NCI-H2227 (cell line): ENCODE measurements at regions not wholly inside any gene's neighbourhood (a gene's known extent, or its start where the extent isn't known, plus 50 kb on each side); places are given as distances from the start of the nearest gene placed in this dataset.

Experiments used
- DNase-seq: peaks from one replicate; lab custom pipeline; 2025; ENCODE audit not compliant: unreplicated experiment; lab: John Stamatoyannopoulos, UW

GRCh38 chr16:20175358-20175757 is 101.7 kb upstream of the GPR139 start:
- DNase-seq: no peak

DNA sequence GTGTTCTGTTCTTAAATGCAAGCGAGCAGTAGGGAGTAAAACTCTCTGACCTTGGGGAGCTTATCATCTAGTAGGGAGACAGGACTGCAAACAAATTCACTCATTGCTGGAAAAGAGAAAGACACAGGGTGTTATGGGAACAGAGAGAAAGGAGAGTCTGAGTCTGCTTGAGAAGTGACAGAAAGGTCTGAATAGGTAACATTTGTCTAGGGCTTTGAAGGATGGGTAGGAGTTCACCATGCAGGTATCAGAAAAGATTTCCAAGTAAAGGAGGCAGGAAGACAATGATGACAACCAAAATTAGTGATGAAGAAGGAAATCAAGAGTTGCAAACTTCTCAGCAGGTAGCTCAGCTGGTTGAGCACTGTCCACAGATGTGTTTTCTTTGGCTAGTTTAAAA is 93.6 kb upstream of the GPR139 start:
- DNase-seq: no peak

- no peak for DNase-seq
Observed at GRCh38 chr16:20166531-20167235, 93.0 kb upstream of the GPR139 start.

GRCh38 chr16:20153444-20153843 is 79.8 kb upstream of the GPR139 start:
- no peak for DNase-seq

DNA sequence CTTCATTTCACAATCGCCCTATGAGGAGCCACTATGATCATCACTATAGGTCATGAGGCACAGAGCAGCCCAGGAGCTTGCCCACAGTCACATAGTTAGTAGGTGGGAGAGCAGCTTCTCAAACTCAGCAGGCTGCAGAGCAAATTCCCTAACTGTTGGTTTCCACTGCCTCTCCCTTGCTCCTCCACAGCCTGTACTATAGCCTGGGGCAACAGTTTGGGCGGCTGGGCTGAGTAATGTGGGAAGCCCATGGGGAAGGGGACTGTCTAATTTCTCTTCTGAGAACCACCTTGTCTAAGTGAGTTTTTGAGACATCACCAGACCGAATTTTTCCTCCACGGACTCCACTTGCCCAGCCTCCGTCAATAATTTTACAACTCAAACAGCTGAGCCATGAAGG is 73.4 kb upstream of the GPR139 start:
- DNase-seq: no peak

DNA sequence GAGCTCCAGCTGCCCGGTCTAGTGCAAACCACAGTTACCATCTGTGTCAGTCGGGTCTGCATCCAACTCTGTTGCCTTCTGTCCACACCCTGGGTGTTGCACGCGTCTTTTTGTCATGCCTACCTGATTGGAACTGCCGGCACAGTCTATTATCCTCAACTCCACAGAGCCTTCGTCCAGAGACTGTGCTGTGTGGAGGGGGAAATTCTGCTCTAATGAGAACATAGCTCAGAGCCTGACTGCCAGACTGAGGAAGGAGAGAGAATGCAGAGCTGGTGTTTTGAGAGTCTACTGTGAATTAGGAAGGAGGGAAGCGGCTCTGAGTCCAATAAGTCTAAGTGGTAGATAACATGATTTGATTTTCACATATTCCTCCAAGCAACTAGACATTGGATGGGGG is 68.3 kb upstream of the GPR139 start:
- no peak for DNase-seq

GRCh38 chr16:20137909-20138308 is 64.2 kb upstream of the GPR139 start:
- no peak for DNase-seq

DNA sequence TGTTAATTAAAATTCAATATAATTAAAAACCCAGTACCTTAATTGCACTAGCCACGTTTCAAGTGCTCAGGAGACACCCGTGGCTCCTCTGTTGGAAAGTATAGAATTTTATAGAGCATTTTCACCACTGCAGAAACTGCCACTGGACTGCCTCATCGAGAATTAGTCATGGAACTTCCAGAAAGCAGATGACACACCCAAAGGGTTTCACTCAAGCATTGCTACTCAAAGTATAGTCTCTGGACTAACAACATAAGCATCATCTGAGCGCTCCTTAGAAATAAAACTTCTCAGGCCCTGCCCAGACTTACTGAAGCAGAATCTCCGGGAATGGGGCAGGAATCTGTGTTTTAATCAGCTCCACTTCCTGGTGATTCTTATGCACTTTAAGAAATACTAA is 63.5 kb upstream of the GPR139 start:
- DNase-seq: no peak

DNA sequence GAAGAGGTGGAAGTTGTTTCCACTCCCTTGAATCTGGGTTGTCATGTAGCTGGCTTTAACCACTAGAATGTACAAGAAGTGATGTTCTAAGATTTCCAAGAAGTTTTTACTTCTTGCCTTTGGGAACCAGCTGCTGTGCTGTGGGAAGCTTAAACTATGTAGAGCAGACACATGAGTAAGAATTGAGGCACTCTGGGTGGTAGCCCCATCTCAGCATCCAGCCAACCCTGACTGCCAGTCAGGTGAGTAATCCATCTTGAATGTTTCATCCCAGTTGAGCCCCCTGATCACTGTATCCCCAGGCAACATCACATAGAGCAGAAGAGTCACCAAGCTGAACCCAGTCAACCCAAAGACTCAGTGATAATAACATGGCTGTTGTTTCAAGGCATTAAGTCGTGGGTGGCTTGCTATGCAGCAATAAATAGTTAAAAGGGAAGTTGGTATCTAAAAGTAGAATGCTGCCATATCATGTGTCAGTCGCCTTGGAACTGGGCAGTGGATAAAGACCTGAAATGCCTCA is 62.8 kb upstream of the GPR139 start:
- DNase-seq: no peak

DNA sequence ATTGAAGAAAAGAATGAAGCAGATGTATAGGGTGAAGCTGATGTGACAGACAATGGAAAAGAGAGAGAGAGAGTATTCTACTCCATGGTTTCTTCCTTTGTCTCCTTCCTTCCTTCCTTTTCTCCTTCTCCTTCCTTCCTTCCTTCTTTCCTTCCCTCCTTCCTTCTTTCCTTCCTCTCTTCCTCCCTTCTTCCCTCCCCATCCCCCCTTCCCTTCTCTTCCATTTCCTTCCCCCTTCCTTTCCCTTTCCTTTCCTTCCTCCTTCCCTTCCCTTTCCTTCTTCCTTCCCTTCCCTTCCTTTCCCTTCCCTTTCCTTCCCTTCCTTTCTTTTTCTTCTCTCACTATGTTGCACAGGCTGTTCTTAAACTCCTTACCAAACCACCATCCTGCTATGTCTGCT is 55.7 kb upstream of the GPR139 start:
- DNase-seq: no peak
